Testis (tissue), 2 donors: ENCODE measurements at regions not wholly inside any gene's neighbourhood (a gene's known extent, or its start where the extent isn't known, plus 50 kb on each side); places are given as distances from the start of the nearest gene placed in this dataset.

ENCODE experiments used
- DNase-seq: peaks from one replicate; pipeline ENCODE4 v3.0.0-alpha.2; 2019
- H3K27ac ChIP-seq, 2 donors: fragments of 200-600 bp; sonication (generic); one replicate each; pipeline ENCODE4 v1.5.1; 2019
- H3K27me3 ChIP-seq: fragments of 200-600 bp; sonication (generic); one replicate; pipeline ENCODE4 v1.5.1; 2019
- H3K36me3 ChIP-seq: fragments of 200-600 bp; sonication (generic); one replicate; pipeline ENCODE4 v1.5.1; 2017; ENCODE audit warnings: low read depth; ENCODE audit errors: missing control alignments
- H3K4me1 ChIP-seq: fragments of 200-600 bp; sonication (generic); one replicate; pipeline ENCODE4 v1.5.1; 2019
- H3K4me3 ChIP-seq, 2 donors: fragments of 200-600 bp; sonication (generic); one replicate each; pipeline ENCODE4 v1.5.1; 2017 to 2019
- H3K9me3 ChIP-seq: fragments of 200-600 bp; sonication (generic); one replicate; pipeline ENCODE4 v1.5.1; 2017
- POLR2A ChIP-seq: fragments of 450-650 bp; IDR thresholded peaks from one replicate; pipeline ENCODE4 v1.6.1; 2017; ENCODE audit warnings: antibody characterized with exemption, mild to moderate bottlenecking, moderate library complexity
- WGBS, 2 donors: methylation state at CpG; one replicate each; pipeline ENCODE4 v1.1.5; 2018; 5-methylcytosine and 5-hydroxymethylcytosine counted together
- intact Hi-C: fragments of 100-400 bp; cut with DNase I; formaldehyde crosslinking; loops from one replicate; pipeline ENCODE4 v1.15.1; 2023; ENCODE audit warnings: low total_unique reads
- TF ChIP-seq, protein P1 (sequence below), 3 experiments: fragments of 450-650 bp in 2 of 3; fragments of 200-600 bp in 1 of 3; sonication (generic) in 1 of 3; IDR thresholded peaks; one replicate each; pipeline ENCODE4 v1.5.1; 2016 to 2019; ENCODE audit warnings: antibody characterized with exemption in 3 of 3, mild to moderate bottlenecking in 2 of 3, moderate library complexity in 1 of 3

DNA sequence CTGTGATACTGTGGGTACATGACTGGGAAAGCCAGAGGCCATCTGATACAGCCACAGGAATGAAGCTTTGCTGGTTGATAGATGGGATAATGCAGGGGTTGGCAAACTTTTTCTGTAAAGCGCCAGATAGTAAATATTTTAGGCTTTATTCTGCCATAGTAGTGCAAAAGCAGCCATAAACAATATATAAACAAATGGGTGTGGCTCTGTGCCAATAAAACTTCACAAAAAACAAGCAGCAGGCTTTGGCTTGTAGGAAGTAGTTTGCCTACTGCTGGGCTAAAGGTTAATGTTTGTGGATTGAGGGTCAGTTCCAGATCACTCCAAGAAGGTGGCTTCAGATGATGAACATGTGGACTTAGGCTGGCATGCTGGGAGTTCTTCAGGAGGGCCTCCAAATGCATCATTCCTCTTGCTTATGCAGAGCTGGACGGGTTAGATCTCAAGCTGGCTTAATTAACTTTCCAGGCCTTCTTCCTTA lies 305.7 kb downstream of the RPLP1 start:
- no peaks in the 10 kb centered on the region for H3K27me3 ChIP-seq
- H3K36me3 ChIP-seq = no peaks in the 10 kb centered on the region
- intact Hi-C loops = no loop called here
- no peak overlapping the region for H3K27ac ChIP-seq
- H3K4me3 ChIP-seq = no peak overlapping the region
- TF ChIP-seq, protein P1, sequence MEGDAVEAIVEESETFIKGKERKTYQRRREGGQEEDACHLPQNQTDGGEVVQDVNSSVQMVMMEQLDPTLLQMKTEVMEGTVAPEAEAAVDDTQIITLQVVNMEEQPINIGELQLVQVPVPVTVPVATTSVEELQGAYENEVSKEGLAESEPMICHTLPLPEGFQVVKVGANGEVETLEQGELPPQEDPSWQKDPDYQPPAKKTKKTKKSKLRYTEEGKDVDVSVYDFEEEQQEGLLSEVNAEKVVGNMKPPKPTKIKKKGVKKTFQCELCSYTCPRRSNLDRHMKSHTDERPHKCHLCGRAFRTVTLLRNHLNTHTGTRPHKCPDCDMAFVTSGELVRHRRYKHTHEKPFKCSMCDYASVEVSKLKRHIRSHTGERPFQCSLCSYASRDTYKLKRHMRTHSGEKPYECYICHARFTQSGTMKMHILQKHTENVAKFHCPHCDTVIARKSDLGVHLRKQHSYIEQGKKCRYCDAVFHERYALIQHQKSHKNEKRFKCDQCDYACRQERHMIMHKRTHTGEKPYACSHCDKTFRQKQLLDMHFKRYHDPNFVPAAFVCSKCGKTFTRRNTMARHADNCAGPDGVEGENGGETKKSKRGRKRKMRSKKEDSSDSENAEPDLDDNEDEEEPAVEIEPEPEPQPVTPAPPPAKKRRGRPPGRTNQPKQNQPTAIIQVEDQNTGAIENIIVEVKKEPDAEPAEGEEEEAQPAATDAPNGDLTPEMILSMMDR (IDR thresholded peaks at IDR 0.05) = no peak
- TF ChIP-seq POLR2A = no peak
- no peaks in the 10 kb centered on the region for H3K4me1 ChIP-seq
- WGBS, 2 donors = 95% methylated on average over 2 of the region's 2 CpGs
- DNase-seq = no peak
- no peaks in the 10 kb centered on the region for H3K9me3 ChIP-seq

DNA sequence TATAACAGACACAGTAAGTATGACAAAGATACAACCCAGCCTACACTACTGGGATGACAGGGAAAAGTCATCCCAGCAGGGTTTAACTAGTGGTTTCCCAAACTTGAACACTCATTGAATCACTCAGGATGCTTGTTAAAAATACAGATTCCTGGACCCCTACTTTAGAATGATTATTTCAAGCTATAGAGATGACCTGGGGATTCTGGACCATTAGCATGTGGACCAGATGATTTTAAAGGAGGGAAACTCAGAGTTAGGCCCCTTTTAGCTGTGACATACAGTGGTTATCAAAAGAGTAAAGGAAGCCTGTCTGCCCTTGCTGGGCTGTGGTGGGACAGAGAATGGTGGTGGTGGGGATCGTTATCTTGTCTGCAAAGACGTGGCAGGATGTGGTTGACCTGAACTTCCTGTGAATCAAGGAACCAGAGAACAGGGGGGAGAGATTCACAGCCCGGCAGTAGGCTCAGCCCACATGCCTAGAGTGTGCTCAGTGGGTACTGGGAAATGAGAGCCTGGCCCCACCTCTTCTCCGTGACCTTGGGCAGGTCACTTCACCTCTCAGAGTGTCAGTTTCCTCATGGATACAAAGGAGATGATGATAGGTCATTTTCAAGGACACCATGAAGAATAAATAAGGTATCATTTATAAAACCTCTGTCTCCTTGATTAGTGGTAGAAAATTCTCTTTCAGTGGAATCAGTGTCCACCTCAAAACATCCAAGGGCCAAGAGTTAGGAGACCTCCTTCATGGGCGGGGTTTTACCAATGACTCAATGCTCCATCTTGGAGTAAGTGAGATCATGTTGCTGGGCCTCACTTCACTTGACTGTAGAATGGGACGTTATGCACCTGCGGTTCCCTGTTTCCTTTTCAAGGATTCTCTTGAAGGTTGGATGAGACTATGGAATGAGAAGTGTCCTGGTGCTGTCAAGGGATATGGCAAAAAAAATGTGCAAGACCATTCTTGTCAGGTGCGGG lies 306.5 kb downstream of the RPLP1 start:
- Histone ChIP-seq H3K36me3 (no peaks in the 10 kb centered on the region), H3K27ac (no peak overlapping the region), H3K27me3 (no peaks in the 10 kb centered on the region), H3K4me1 (no peaks in the 10 kb centered on the region), H3K4me3 (no peak overlapping the region), H3K9me3 (no peaks in the 10 kb centered on the region)
- 83 to 85% methylated on average over 8 of the region's 8 CpGs for whole genome bisulfite sequencing, 2 donors
- intact Hi-C loops = no loop called here
- no peak for TF ChIP-seq POLR2A
- TF ChIP-seq, protein P1 (IDR thresholded peaks at IDR 0.05) = no peak
- peak; percentile 41 for DNase-seq

DNA sequence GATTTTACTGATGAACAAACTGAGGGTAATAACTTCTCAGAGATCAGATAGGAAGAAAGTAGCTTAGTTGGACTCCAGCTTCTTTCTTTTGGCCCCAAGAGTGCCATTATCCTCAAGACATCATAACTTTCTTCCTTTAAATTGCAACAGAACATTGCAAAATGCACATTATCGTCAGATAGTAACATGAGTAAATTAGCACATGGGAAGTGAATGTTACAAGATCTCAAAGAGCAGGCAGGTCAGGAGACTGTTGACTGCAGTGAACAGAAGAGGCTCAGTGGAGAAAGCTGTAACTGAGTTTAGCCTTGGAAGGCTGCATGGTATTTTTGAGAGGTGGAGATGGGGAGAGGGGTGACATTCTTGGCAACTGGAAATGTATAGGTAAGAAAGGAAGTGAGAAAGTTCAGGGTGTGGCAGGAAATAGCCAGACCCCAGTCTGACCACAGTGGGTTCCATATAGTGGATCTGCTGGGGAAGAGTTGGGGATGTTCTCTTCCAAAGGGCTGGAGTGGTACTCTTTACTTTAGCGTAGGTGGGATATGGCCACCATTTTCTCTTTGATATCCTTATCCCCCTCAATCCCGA lies 307.7 kb downstream of the RPLP1 start:
- WGBS, 2 donors = 69% methylated on average over 3 of the region's 3 CpGs
- Histone ChIP-seq H3K36me3 (no peaks in the 10 kb centered on the region), H3K4me3 (no peak overlapping the region), H3K9me3 (no peaks in the 10 kb centered on the region), H3K27ac (no peak overlapping the region), H3K27me3 (no peaks in the 10 kb centered on the region), H3K4me1 (no peaks in the 10 kb centered on the region)
- TF ChIP-seq POLR2A = no peak
- TF ChIP-seq, protein P1 (IDR thresholded peaks at IDR 0.05) = no peak
- DNase-seq = no peak
- intact Hi-C loops = no loop called here

DNA sequence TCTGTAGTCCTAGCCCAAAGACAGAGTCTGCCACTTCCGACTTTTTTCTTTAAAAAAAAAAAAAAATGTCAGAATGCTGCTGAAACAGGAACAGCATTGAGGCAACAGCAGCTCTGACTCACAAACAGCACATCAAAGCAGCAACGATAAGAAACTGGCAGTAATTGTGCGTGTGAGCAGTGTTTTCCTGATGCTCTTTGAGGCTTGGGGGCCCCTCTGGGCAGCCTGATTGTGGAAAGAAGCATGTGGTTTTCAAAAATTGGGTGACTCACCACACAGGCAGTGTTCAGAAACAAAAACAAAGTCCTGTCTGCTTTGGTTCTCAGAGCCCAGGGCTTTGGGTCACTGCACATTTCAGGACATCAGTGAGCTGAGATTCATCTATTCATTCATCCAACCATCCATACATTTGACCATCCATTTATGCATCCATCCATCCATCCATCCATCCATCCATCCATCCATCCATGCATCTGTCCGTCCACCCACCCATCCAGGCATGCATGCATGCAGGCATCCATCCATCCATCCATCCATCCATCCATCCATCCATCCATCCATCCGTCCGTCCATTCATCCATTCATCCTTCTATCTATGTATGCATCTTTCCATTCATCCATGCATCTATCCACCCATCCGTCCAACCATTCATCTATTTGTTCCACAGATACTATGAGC lies 308.4 kb downstream of the RPLP1 start:
- Histone ChIP-seq H3K27ac (no peak overlapping the region), H3K9me3 (no peaks in the 10 kb centered on the region), H3K4me1 (no peaks in the 10 kb centered on the region), H3K4me3 (no peak overlapping the region), H3K36me3 (no peaks in the 10 kb centered on the region), H3K27me3 (no peaks in the 10 kb centered on the region)
- 72 to 77% methylated on average over 7 of the region's 7 CpGs for WGBS, 2 donors
- TF ChIP-seq POLR2A = no peak
- TF ChIP-seq, protein P1 (IDR thresholded peaks at IDR 0.05) = no peak
- intact Hi-C loops = no loop called here
- peak; percentile 39 for DNase-seq
